Neural crest cell (in vitro differentiated cells): ENCODE measurements at regions not wholly inside any gene's neighbourhood (a gene's known extent, or its start where the extent isn't known, plus 50 kb on each side); places are given as distances from the start of the nearest gene placed in this dataset.

Experiments
- DNase-seq: peaks from one replicate; pipeline ENCODE4 v3.0.0; 2021; ENCODE audit warnings: low read depth, mixed read lengths, low spot score
- H3K27ac Mint-ChIP-seq: one replicate; pipeline ENCODE4 v1.8.0; 2021; ENCODE audit warnings: mild to moderate bottlenecking, mixed read lengths; ENCODE audit not compliant: unreplicated experiment
- H3K27me3 Mint-ChIP-seq: 2 replicates; pipeline ENCODE4 v1.8.0; 2021; ENCODE audit warnings: low read depth, mild to moderate bottlenecking, mixed read lengths
- H3K36me3 Mint-ChIP-seq: 2 replicates; pipeline ENCODE4 v1.8.0; 2021; ENCODE audit warnings: low read depth, mild to moderate bottlenecking, mixed read lengths
- H3K4me1 Mint-ChIP-seq: 2 replicates; pipeline ENCODE4 v1.8.0; 2021; ENCODE audit warnings: mixed read lengths
- H3K4me3 Mint-ChIP-seq: one replicate; pipeline ENCODE4 v1.8.0; 2021; ENCODE audit warnings: mild to moderate bottlenecking, mixed read lengths
- H3K9me3 Mint-ChIP-seq: 2 replicates; pipeline ENCODE4 v1.8.0; 2021; ENCODE audit warnings: mixed read lengths
- TF ChIP-seq, protein P1 (sequence below): fragments of 200-600 bp; sonication (generic); conservative IDR thresholded peaks from 2 replicates; pipeline ENCODE4 v1.5.0; 2021; ENCODE audit warnings: antibody characterized with exemption, mild to moderate bottlenecking

DNA sequence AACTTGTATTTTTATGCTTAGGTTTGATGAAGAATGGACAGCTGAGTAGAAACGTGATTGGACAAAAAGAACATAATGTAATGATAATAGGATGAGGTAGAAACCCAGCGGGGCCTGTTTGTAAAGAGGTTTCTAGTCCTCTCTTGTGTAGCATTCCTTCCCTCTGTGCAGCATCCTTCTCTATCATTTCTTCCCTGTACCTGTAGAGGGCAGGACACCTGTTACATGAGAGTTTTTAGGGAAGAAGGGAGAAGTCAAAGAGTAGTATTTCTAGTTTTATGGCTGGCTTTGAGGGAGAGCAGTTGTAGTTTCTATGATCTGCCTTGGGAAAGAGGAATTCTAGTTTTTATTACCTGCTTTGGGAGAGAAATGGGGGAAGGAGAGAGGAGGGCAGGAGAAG is 162.1 kb upstream of the FST start:
- no peak for DNase-seq
- no peaks in the 10 kb centered on the region for H3K27me3 Mint-ChIP-seq
- H3K27ac Mint-ChIP-seq: no peak overlapping the region
- TF ChIP-seq, protein P1, sequence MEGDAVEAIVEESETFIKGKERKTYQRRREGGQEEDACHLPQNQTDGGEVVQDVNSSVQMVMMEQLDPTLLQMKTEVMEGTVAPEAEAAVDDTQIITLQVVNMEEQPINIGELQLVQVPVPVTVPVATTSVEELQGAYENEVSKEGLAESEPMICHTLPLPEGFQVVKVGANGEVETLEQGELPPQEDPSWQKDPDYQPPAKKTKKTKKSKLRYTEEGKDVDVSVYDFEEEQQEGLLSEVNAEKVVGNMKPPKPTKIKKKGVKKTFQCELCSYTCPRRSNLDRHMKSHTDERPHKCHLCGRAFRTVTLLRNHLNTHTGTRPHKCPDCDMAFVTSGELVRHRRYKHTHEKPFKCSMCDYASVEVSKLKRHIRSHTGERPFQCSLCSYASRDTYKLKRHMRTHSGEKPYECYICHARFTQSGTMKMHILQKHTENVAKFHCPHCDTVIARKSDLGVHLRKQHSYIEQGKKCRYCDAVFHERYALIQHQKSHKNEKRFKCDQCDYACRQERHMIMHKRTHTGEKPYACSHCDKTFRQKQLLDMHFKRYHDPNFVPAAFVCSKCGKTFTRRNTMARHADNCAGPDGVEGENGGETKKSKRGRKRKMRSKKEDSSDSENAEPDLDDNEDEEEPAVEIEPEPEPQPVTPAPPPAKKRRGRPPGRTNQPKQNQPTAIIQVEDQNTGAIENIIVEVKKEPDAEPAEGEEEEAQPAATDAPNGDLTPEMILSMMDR: no peak
- no peaks in the 10 kb centered on the region for H3K4me1 Mint-ChIP-seq
- H3K36me3 Mint-ChIP-seq: no peaks in the 10 kb centered on the region
- H3K4me3 Mint-ChIP-seq: no peak overlapping the region
- H3K9me3 Mint-ChIP-seq: peaks cover 3% of the 10 kb centered on the region

DNA sequence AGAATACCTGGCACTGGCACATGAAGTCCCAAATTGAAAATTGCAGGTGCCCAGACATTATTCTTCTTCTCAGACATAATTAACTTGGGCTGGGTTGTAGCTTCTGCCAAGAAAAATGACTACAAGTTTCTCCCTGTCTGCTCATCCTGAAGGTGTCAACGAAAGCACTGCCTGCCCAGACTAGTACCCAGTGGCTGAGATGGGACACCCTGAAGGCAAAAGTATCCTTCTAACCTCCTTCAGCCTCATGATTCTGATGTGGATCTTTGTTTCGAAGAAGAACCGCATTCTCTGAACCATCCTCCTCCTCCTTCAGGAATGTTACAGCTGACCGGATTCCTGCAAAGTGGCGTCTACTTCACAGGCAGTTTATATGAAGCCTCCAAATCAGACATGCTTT is 161.1 kb upstream of the FST start:
- no peaks in the 10 kb centered on the region for H3K27me3 Mint-ChIP-seq

GRCh38 chr5:53321073-53321472 is 159.4 kb upstream of the FST start:
- no peak for DNase-seq
- Mint-ChIP-seq H3K27me3 (no peaks in the 10 kb centered on the region), H3K4me3 (no peak overlapping the region), H3K9me3 (no peaks in the 10 kb centered on the region), H3K27ac (no peak overlapping the region), H3K4me1 (no peaks in the 10 kb centered on the region), H3K36me3 (no peaks in the 10 kb centered on the region)
- TF ChIP-seq, protein P1: no peak

More for the DNA sequence above, 161.1 kb upstream of the FST start:
- TF ChIP-seq, protein P1: no peak
- H3K27ac Mint-ChIP-seq: no peak overlapping the region
- H3K9me3 Mint-ChIP-seq: peaks cover 3% of the 10 kb centered on the region
- DNase-seq: no peak
- H3K36me3 Mint-ChIP-seq: no peaks in the 10 kb centered on the region
- no peak overlapping the region for H3K4me3 Mint-ChIP-seq
- no peaks in the 10 kb centered on the region for H3K4me1 Mint-ChIP-seq

DNA sequence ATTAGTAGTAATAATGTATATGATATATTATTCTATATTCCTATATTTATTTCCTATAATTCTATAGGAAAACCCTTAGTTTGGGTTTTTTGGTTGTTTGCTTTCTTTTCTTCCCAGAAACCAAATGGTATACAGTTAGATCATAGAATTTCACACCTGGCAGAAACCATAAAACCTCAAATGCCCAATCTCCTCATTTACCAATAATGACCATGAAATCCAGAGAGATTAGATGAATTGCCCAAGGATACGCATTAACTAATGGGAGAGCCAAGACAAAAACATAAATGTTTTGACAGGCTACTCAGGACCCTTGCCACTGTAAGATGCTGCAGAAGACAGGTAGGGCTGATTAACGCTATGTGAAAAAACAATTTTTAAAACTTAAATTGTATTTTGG is 158.7 kb upstream of the FST start:
- no peak overlapping the region for H3K27ac Mint-ChIP-seq
- TF ChIP-seq, protein P1: no peak
- H3K36me3 Mint-ChIP-seq: no peaks in the 10 kb centered on the region
- H3K4me3 Mint-ChIP-seq: no peak overlapping the region
- H3K27me3 Mint-ChIP-seq: no peaks in the 10 kb centered on the region
- no peaks in the 10 kb centered on the region for H3K9me3 Mint-ChIP-seq
- H3K4me1 Mint-ChIP-seq: no peaks in the 10 kb centered on the region
- DNase-seq: no peak

DNA sequence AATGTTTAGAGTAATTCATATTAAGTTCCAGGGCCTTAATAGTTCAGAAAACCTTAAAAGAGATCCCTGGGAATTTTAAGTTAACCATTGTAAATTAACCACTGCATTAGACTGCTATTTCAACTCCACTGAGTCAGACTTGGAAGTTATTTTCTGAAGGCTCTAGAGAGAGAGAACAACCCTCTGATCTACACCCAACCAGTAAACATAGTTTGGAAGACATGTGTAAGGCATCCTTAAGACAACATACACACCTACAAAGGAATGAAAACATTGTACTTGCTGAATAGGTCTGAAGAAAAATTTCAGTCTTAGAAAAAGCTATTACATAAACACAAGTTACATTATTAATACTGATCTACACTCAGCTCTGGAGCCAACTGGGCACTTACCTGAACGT is 158.2 kb upstream of the FST start:
- no peak overlapping the region for H3K27ac Mint-ChIP-seq
- no peaks in the 10 kb centered on the region for H3K4me1 Mint-ChIP-seq
- no peak overlapping the region for H3K4me3 Mint-ChIP-seq
- TF ChIP-seq, protein P1: no peak
- no peak for DNase-seq
- H3K36me3 Mint-ChIP-seq: no peaks in the 10 kb centered on the region
- H3K27me3 Mint-ChIP-seq: no peaks in the 10 kb centered on the region
- H3K9me3 Mint-ChIP-seq: no peaks in the 10 kb centered on the region

- H3K27ac Mint-ChIP-seq: no peak overlapping the region
Observed at GRCh38 chr5:53323511-53323910, 156.9 kb upstream of the FST start.

More at GRCh38 chr5:53323511-53323910, 156.9 kb upstream of the FST start:
- H3K4me1 Mint-ChIP-seq: no peaks in the 10 kb centered on the region
- TF ChIP-seq, protein P1: no peak
- no peaks in the 10 kb centered on the region for H3K27me3 Mint-ChIP-seq
- no peak overlapping the region for H3K4me3 Mint-ChIP-seq
- no peaks in the 10 kb centered on the region for H3K9me3 Mint-ChIP-seq
- DNase-seq: no peak
- H3K36me3 Mint-ChIP-seq: no peaks in the 10 kb centered on the region
